CD4-positive, alpha-beta T cell (primary cell): ENCODE measurements at regions not wholly inside any gene's neighbourhood (a gene's known extent, or its start where the extent isn't known, plus 50 kb on each side); places are given as distances from the start of the nearest gene placed in this dataset.

Experiments
- ATAC-seq: fragments of 200-7000 bp; cut with Tn5 transposase; one replicate; pipeline ENCODE4 v1.10.0; 2022; ENCODE audit warnings: mild to moderate bottlenecking; ENCODE audit not compliant: poor library complexity
- CTCF ChIA-PET: fragments of 350-600 bp; sonication (Branson Sonifier 250); formaldehyde crosslinking; loops from one replicate; lab custom pipeline; 2021; ENCODE audit warnings: antibody characterized with exemption, inconsistent platforms; lab: Charles Lee
- POLR2A ChIA-PET: fragments of 350-600 bp; sonication (Branson Sonifier 250); formaldehyde crosslinking; loops from one replicate; lab custom pipeline; 2021; ENCODE audit warnings: antibody characterized with exemption, inconsistent platforms; lab: Charles Lee
- DNase-seq, 14 experiments: peaks; one replicate each; pipeline ENCODE4 v3.0.0-alpha.2; 2013 to 2020; ENCODE audit warnings: mixed read lengths in 2 of 14
- H3K27ac ChIP-seq, 2 donors: one replicate each; pipeline versions ENCODE4 v1.5.1 to v1.7.0; 2013; ENCODE audit warnings: low read length in 2 of 2, low read depth in 1 of 2, mild to moderate bottlenecking in 1 of 2
- H3K27me3 ChIP-seq, 2 experiments: 1 replicate in 1 of 2; 2 replicates in 1 of 2; pipeline versions ENCODE4 v1.6.1 to v1.7.0; 2013; ENCODE audit warnings: low read length in 2 of 2, control low read depth in 1 of 2, mild to moderate bottlenecking in 1 of 2, moderate library complexity in 1 of 2; ENCODE audit not compliant: insufficient read depth in 2 of 2, control insufficient read depth in 1 of 2
- H3K36me3 ChIP-seq: one replicate; pipeline ENCODE4 v1.6.1; 2013; ENCODE audit warnings: low read length, control low read depth; ENCODE audit not compliant: insufficient read depth
- H3K4me1 ChIP-seq: one replicate; pipeline ENCODE4 v1.6.1; 2013; ENCODE audit warnings: low read length, control low read depth; ENCODE audit not compliant: insufficient read depth
- H3K4me3 ChIP-seq: one replicate; pipeline ENCODE4 v1.5.1; 2013; ENCODE audit warnings: mild to moderate bottlenecking, low read length, moderate library complexity
- H3K9me3 ChIP-seq, 2 experiments: 1 replicate in 1 of 2; 2 replicates in 1 of 2; pipeline versions ENCODE4 v1.6.1 to v1.7.0; 2013; ENCODE audit warnings: low read length in 2 of 2, mild to moderate bottlenecking in 2 of 2, control low read depth in 1 of 2, moderate library complexity in 1 of 2; ENCODE audit not compliant: control insufficient read depth in 1 of 2, insufficient read depth in 1 of 2
- H3K27ac Mint-ChIP-seq: one replicate; pipeline ENCODE4 v1.8.0; 2020; ENCODE audit warnings: mixed read lengths
- H3K27me3 Mint-ChIP-seq: one replicate; pipeline ENCODE4 v1.8.0; 2021; ENCODE audit warnings: mixed read lengths
- H3K36me3 Mint-ChIP-seq: one replicate; pipeline ENCODE4 v1.8.0; 2021; ENCODE audit warnings: low read depth, mixed read lengths
- H3K4me1 Mint-ChIP-seq: one replicate; pipeline ENCODE4 v1.8.0; 2021; ENCODE audit warnings: low read depth, mixed read lengths
- H3K4me3 Mint-ChIP-seq: one replicate; pipeline ENCODE4 v1.8.0; 2020; ENCODE audit warnings: mild to moderate bottlenecking, mixed read lengths
- H3K9me3 Mint-ChIP-seq: one replicate; pipeline ENCODE4 v1.8.0; 2020; ENCODE audit warnings: mixed read lengths
- intact Hi-C, 2 experiments: fragments of 100-400 bp; cut with DNase I in 1 of 2; cut with micrococcal nuclease in 1 of 2; formaldehyde crosslinking; loops; one replicate each; pipeline versions ENCODE4 v1.15.1 to v1.9.0; 2023 to 2025; cut with DNase I, micrococcal nuclease
- TF ChIP-seq, protein P1 (sequence below): fragments of 200-600 bp; IDR thresholded peaks from one replicate; pipeline ENCODE4 v1.8.0; 2022; ENCODE audit warnings: antibody characterized with exemption, mild to moderate bottlenecking

DNA sequence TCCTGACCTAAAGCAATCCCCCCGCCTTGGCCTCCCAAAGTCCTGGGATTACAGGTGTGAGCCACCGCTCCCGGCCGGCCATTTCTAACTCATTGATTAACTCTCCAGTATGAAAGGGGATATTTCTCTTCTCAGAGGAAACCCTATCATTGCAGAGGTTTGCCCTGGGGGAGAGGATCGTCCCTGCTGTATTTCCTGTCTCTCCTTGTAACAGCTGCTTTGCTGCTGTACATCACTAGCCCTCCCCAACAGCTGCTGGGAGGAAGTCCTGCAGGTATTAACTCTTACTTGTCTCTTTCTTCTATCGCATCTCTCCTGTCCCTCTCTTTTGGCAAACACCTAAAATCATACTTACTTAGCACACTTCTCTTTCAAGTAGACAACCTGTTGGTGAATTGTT is 219.0 kb upstream of the DSEL start:
- ATAC-seq (no peak), DNase-seq (no peak)
- H3K27me3 ChIP-seq: no peaks in the 10 kb centered on the region
- Mint-ChIP-seq H3K4me1 (no peaks in the 10 kb centered on the region), H3K9me3 (no peaks in the 10 kb centered on the region), H3K36me3 (no peaks in the 10 kb centered on the region), H3K27ac (no peak overlapping the region), H3K4me3 (no peak overlapping the region), H3K27me3 (no peaks in the 10 kb centered on the region)
- TF ChIP-seq, protein P1, sequence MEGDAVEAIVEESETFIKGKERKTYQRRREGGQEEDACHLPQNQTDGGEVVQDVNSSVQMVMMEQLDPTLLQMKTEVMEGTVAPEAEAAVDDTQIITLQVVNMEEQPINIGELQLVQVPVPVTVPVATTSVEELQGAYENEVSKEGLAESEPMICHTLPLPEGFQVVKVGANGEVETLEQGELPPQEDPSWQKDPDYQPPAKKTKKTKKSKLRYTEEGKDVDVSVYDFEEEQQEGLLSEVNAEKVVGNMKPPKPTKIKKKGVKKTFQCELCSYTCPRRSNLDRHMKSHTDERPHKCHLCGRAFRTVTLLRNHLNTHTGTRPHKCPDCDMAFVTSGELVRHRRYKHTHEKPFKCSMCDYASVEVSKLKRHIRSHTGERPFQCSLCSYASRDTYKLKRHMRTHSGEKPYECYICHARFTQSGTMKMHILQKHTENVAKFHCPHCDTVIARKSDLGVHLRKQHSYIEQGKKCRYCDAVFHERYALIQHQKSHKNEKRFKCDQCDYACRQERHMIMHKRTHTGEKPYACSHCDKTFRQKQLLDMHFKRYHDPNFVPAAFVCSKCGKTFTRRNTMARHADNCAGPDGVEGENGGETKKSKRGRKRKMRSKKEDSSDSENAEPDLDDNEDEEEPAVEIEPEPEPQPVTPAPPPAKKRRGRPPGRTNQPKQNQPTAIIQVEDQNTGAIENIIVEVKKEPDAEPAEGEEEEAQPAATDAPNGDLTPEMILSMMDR: no peak
- ChIA-PET POLR2A (no interaction called here), CTCF (interaction anchor here (0.9 kb wide), 1 partner anchor 10 kb away, joined by 3 read pairs; no protein-coding TSS in a partner anchor)
- intact Hi-C loops: no loop called here
- no peaks in the 10 kb centered on the region for H3K36me3 ChIP-seq
- no peak overlapping the region for H3K27ac ChIP-seq
- H3K4me3 ChIP-seq: no peak overlapping the region
- H3K9me3 ChIP-seq: peaks cover 0 to under 1% of the 10 kb centered on the region in 2 experiments
- H3K4me1 ChIP-seq: no peaks in the 10 kb centered on the region

DNA sequence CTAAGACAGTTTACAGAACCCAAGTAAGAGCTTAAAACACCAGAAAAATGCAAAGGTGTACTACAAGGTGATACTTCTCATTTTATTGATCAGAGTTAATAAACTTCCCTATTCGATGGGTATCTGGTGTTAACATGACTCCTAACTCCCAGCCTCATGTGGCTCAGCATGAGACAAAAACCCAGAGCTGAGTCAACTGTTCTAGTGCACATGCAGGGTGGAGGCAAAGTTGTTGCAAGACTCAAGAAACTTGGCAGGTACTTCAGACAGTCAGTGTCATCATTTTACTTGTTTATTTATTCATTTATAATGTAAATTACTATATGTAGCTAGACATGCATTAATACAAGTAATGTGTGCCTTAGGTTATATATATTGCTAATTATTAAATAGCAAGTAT is 216.6 kb upstream of the DSEL start:
- no peaks in the 10 kb centered on the region for H3K27me3 ChIP-seq
- H3K36me3 ChIP-seq: no peaks in the 10 kb centered on the region
- Mint-ChIP-seq H3K4me3 (no peak overlapping the region), H3K36me3 (no peaks in the 10 kb centered on the region), H3K27ac (no peak overlapping the region), H3K4me1 (no peaks in the 10 kb centered on the region), H3K9me3 (no peaks in the 10 kb centered on the region), H3K27me3 (no peaks in the 10 kb centered on the region)
- ChIA-PET CTCF (no interaction called here), POLR2A (no interaction called here)
- no peak overlapping the region for H3K27ac ChIP-seq
- H3K9me3 ChIP-seq: peaks cover 0 to 3% of the 10 kb centered on the region in 2 experiments
- TF ChIP-seq, protein P1: no peak
- ATAC-seq (no peak), DNase-seq (no peak)
- no peaks in the 10 kb centered on the region for H3K4me1 ChIP-seq
- intact Hi-C loops: no loop called here
- H3K4me3 ChIP-seq: no peak overlapping the region

DNA sequence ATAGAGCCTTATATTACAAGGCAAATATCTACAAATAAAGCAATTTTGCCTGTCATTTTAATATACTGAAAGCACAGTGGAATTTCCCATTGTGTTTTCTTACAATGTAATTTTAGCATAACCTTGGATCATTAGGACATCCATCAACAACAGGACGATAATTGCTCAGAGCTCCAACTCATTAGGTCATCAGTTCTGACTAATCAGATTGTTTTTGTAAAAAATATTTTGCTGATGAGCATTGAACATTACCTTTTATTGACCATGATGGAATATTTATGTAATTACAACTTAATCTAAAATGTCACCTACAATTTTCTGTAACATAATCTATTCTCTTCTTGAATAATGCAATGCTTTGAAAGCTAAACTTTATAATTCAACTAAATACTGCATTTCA is 215.3 kb upstream of the DSEL start:
- H3K27me3 Mint-ChIP-seq: no peaks in the 10 kb centered on the region
- ATAC-seq (no peak), DNase-seq (no peak)
- H3K4me1 Mint-ChIP-seq: no peaks in the 10 kb centered on the region
- intact Hi-C loops: no loop called here
- TF ChIP-seq, protein P1: no peak
- H3K27ac Mint-ChIP-seq: no peak overlapping the region
- H3K9me3 Mint-ChIP-seq: no peaks in the 10 kb centered on the region
- H3K36me3 Mint-ChIP-seq: no peaks in the 10 kb centered on the region
- H3K4me1 ChIP-seq: no peaks in the 10 kb centered on the region
- no peak overlapping the region for H3K4me3 ChIP-seq
- CTCF ChIA-PET: no interaction called here
- no peak overlapping the region for H3K4me3 Mint-ChIP-seq
- H3K27ac ChIP-seq: no peak overlapping the region
- H3K27me3 ChIP-seq: no peaks in the 10 kb centered on the region
- H3K36me3 ChIP-seq: no peaks in the 10 kb centered on the region
- peaks cover 0 to 8% of the 10 kb centered on the region in 2 experiments for H3K9me3 ChIP-seq
- POLR2A ChIA-PET: no interaction called here
